Prostate gland (tissue), 2 donors: ENCODE measurements at regions not wholly inside any gene's neighbourhood (a gene's known extent, or its start where the extent isn't known, plus 50 kb on each side); places are given as distances from the start of the nearest gene placed in this dataset.

Experiments
- DNase-seq: peaks from one replicate; pipeline ENCODE4 v3.0.0-alpha.2; 2019; ENCODE audit warnings: low spot score
- H3K27ac ChIP-seq, 2 donors: fragments of 200-600 bp; sonication (generic); 2 replicates each; pipeline ENCODE4 v1.5.1; 2017 to 2019
- H3K27me3 ChIP-seq: fragments of 200-600 bp; sonication (generic); replicated peaks from 2 replicates; pipeline ENCODE4 v1.5.1; 2019; ENCODE audit not compliant: insufficient read depth
- H3K36me3 ChIP-seq, 2 donors: fragments of 200-600 bp; sonication (generic); 1 replicate in 1 of 2; 2 replicates in 1 of 2; pipeline versions ENCODE4 v1.5.1 to v1.8.1; 2017 to 2019
- H3K4me1 ChIP-seq: fragments of 200-600 bp; sonication (generic); replicated peaks from 2 replicates; pipeline ENCODE4 v1.5.1; 2019
- H3K4me3 ChIP-seq, 2 donors: fragments of 200-600 bp; sonication (generic); 2 replicates each; pipeline ENCODE4 v1.5.1; 2017 to 2019
- H3K9me3 ChIP-seq: fragments of 200-600 bp; sonication (generic); 2 replicates; pipeline ENCODE4 v1.5.1; 2017
- CTCF ChIP-seq, 4 experiments: fragments of 200-600 bp in 2 of 4; fragments of 450-650 bp in 2 of 4; sonication (generic) in 2 of 4; IDR thresholded peaks; 1 replicate in 3 of 4; 2 replicates in 1 of 4; pipeline ENCODE4 v1.5.1; 2016 to 2019; ENCODE audit warnings: antibody characterized with exemption in 4 of 4, mild to moderate bottlenecking in 2 of 4, moderate library complexity in 2 of 4
- POLR2A ChIP-seq: fragments of 450-650 bp; IDR thresholded peaks from one replicate; pipeline ENCODE4 v1.6.1; 2016; ENCODE audit warnings: antibody characterized with exemption, mild to moderate bottlenecking
- POLR2AphosphoS5 ChIP-seq: sonication (generic); formaldehyde crosslinking; IDR thresholded peaks from one replicate; pipeline ENCODE4 v1.6.1; 2017; ENCODE audit warnings: antibody characterized with exemption
- WGBS: methylation state at CpG from one replicate; pipeline ENCODE4 v1.1.5; 2018; 5-methylcytosine and 5-hydroxymethylcytosine counted together
- intact Hi-C: fragments of 100-400 bp; cut with DNase I; formaldehyde crosslinking; loops from one replicate; pipeline ENCODE4 v1.14.2; 2022

- Histone ChIP-seq H3K27me3 (no peaks in the 10 kb centered on the region), H3K4me1 (no peaks in the 10 kb centered on the region), H3K9me3 (no peaks in the 10 kb centered on the region), H3K36me3 (no peaks in the 10 kb centered on the region), H3K4me3 (no peak overlapping the region), H3K27ac (no peak overlapping the region)
- intact Hi-C loops = no loop called here
- TF ChIP-seq POLR2AphosphoS5 = no peak
- no peak for TF ChIP-seq CTCF (IDR thresholded peaks at IDR 0.05)
- no peak for TF ChIP-seq POLR2A
- no peak for DNase-seq
- 94% methylated on average over 2 of the region's 2 CpGs for WGBS
Observed at GRCh38 chr16:54706406-54706805, 224.3 kb upstream of the IRX5 start.

- 71% methylated on average over 9 of the region's 9 CpGs for WGBS
- no peak for TF ChIP-seq CTCF (IDR thresholded peaks at IDR 0.05)
- TF ChIP-seq POLR2A = no peak
- no peak for TF ChIP-seq POLR2AphosphoS5
- DNase-seq = no peak
- Histone ChIP-seq H3K4me3 (no peak overlapping the region), H3K27me3 (no peaks in the 10 kb centered on the region), H3K27ac (no peak overlapping the region), H3K9me3 (no peaks in the 10 kb centered on the region), H3K36me3 (no peaks in the 10 kb centered on the region), H3K4me1 (no peaks in the 10 kb centered on the region)
- intact Hi-C loops = no loop called here
Observed at GRCh38 chr16:54703339-54703738, 227.3 kb upstream of the IRX5 start.

DNA sequence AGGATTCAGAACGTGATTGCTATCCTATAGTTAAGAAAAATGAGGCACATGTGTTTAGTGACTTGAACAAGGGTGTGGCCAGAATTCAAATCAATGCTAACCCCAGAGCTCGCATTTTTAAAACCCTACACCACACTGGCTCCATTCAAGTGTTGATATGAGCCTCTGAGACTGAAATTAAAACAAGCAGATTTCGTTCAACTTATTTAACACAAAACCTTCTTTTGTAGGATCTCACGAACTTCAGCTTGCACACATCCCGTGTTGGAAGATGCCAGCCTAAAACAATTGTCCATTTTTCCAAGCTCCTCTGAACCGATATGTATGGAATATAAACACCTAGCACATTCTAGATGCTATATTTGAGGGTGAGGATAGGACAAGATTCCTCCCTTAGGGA, 231.0 kb upstream of the IRX5 start:
- Histone ChIP-seq H3K4me1 (no peaks in the 10 kb centered on the region), H3K4me3 (no peak overlapping the region), H3K9me3 (no peaks in the 10 kb centered on the region), H3K36me3 (no peaks in the 10 kb centered on the region), H3K27ac (no peak overlapping the region), H3K27me3 (no peaks in the 10 kb centered on the region)
- intact Hi-C loops = no loop called here
- WGBS = 86% methylated on average over 6 of the region's 6 CpGs
- no peak for DNase-seq
- TF ChIP-seq CTCF (IDR thresholded peaks at IDR 0.05) (no peak), POLR2AphosphoS5 (no peak), POLR2A (no peak)

- H3K4me3 ChIP-seq = no peak overlapping the region
- no peak for DNase-seq
- 71% methylated on average over 8 of the region's 8 CpGs for WGBS
- H3K4me1 ChIP-seq = no peaks in the 10 kb centered on the region
- no peaks in the 10 kb centered on the region for H3K27me3 ChIP-seq
- H3K9me3 ChIP-seq = no peaks in the 10 kb centered on the region
- TF ChIP-seq POLR2A = no peak
- TF ChIP-seq POLR2AphosphoS5 = no peak
- H3K36me3 ChIP-seq = no peaks in the 10 kb centered on the region
- H3K27ac ChIP-seq = no peak overlapping the region
- intact Hi-C loops = no loop called here
Observed at GRCh38 chr16:54697677-54698076, 233.0 kb upstream of the IRX5 start.

GRCh38 chr16:54696970-54697369, 233.7 kb upstream of the IRX5 start:
- no peak for DNase-seq
- intact Hi-C loops = no loop called here
- no peaks in the 10 kb centered on the region for H3K36me3 ChIP-seq
- H3K9me3 ChIP-seq = no peaks in the 10 kb centered on the region
- H3K4me1 ChIP-seq = no peaks in the 10 kb centered on the region
- no peak overlapping the region for H3K4me3 ChIP-seq
- H3K27ac ChIP-seq = no peak overlapping the region
- H3K27me3 ChIP-seq = no peaks in the 10 kb centered on the region
- no peak for TF ChIP-seq CTCF (IDR thresholded peaks at IDR 0.05)
- no peak for TF ChIP-seq POLR2AphosphoS5
- no peak for TF ChIP-seq POLR2A
- 52% methylated on average over 9 of the region's 9 CpGs for WGBS
